GM19463 (cell line): ENCODE measurements at regions not wholly inside any gene's neighbourhood (a gene's known extent, or its start where the extent isn't known, plus 50 kb on each side); places are given as distances from the start of the nearest gene placed in this dataset.
"Not testable (repeated sequence)": the region's sequence is repeated elsewhere in the genome, so short reads cannot be mapped to it uniquely, and the experiment has no call there.

Experiments
- ATAC-seq: cut with Tn5 transposase; IDR thresholded peaks from one replicate; pipeline ENCODE4 v1.9.1; 2021; ENCODE audit warnings: mild to moderate bottlenecking, moderate library complexity; ENCODE audit not compliant: unreplicated experiment

DNA sequence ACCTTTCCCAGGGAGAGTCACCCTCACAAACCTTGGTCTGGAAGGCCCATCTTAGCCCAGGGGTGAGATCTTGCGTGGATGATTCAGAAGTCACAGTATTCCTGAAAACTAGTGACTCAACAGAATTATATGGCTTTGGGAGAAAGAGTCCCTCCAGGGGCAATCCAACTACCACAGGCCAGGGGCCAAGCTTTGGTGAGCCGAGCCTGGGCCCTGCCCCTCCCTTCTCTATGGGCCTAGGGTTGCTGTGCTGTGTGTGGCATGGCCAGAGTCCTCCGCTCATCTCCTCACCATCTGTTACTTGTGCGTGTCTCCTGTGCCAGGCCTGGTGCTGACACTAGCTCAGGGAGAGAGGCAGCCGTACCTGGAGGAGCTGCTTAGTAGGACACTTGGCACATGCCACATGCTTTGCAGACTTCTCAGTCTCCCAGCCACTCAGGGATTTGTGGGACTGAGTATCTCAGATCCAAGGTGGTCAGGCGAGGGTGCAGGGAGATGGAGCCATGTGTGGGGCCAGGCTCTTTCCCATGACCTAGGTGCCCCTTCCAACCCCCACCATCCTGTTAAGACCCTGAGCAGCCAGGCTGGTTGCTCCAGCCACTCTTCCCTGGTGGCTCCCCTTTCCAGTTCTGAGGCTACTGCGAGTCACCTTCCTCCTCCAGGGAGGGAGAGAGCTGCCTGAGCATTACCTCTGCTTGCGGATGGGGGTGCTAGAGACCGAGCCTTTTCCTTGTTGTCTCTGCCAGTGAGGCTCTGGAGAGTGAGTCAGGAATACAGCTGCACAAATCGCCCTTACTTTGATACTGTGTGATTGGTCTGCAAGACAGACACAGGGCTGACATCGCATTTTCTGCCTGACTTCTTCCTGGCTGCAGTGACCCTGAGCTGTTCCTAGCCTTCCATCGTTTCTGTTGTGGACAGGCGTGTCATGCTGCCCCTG lies 94.1 kb downstream of the SLC25A47 start:
- no peak for ATAC-seq

DNA sequence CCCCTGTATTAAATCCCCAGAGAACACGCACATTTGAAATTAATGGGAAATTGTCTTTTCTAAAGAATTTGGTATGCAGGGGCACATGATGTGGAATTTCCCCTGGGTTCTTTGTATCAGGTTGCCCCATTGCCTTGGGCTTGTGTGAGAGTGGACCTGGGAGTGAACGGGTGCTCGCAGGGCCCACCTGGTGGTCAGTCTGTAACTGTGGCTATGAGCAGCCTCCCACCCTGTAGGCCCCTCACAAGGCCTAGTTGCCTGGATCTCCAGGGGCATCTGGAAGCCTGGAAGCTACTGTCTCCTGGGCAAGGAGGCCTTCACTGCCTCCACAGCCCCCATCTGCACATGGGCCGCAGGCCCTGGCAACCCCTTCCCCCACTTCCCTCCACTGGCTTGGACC lies 96.7 kb downstream of the SLC25A47 start:
- no peak for ATAC-seq

DNA sequence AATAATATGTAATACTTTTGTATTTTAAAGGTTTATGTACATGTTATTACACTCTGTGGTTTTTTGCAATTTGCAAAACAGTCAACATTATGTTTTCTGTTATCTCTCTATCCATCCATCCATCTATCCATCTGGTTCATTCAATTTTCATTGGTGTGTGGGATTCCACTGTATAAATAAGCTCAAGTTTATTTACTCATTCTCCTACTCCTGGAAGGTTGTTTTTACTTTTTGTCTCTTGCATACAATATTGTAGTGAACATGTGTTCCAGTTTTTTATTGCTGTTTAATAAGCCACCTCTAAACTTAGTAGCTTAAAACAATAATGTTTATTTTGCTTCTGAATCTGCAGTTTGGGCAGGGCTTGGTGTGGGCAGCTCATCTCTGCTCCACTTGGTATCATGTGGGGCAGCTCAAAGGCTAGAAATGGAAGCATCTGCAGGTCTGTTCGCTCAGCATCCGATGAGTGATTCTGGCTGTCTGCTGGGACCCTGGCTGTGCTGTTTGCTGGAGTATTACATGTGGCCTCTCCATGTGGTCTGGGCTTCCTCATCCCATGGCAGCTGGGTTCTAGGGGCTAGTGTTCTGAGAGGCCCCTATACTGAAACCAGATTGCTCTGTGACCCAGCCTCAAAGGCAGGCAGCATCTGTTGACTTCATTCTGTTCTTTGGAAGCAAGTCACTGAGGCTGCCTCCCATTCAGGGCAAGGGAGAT lies 98.8 kb downstream of the SLC25A47 start:
- ATAC-seq, result no peak

DNA sequence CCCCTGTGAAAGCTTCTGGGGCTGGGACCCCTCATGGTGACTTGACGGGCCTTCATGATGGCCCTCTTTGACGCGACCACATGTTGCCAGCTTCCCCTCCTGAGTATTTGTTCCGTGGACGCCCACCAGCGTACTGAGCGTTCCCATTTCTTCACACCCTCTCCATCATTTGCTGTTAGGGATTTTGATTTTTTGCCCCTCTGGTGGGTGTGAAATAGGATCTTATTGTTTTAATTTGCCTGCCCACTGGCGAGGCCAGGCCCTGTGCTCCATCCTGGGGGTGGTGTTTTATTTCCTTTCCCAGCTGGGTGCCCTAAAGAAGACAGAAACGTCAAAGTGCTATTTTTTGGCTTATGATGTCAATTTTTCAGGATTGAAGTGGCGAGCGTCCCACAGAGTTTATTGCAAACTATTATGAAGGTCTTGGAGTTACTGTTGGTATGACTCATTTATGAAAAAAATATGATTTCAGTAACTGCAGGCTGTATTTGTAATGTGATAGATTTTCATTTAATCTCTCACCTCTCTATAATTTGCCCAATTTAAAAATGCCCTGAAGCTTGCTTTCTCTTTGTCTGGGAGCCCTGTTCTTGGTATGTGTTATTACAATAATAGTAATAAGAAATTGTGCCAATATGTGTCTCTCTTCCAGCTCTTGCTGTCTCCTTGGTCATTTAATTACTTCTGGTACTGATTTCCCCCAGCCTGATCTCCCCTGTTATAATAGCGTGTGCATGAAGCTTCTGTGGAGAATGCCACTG lies 99.6 kb downstream of the SLC25A47 start:
- ATAC-seq, result no peak

DNA sequence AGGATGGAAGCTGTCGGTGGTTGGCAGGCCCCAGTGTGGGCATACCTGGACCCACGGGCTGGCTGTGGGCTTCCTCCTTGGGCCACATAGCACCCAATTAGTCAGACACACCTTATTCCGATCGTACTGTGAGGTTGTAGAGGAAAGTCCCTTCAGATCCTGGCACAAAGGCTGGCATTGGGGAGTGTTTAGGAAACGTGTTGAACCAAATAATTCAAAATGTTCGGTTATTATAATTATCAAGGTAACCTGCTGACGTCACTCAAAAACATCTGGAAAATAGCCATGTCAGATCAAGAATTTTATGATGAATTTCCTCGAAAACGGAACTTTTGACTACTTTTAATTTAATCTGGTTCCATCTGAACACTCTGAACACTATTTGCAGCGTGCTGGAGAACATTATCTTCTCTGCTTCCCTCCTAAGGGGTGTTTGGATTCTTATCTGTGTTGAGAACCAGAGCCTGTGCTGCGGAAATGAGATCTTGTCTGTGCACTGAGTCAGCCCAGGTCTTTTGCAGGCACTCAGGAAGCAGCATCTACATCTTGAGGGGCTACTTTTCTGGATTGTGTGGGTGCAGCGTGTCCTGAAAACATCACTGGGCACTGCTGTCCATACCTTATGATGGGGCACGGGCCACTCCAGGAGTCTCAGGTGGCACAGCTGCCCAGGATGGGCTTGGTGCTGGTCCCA lies 100.3 kb downstream of the SLC25A47 start:
- ATAC-seq, result no peak

DNA sequence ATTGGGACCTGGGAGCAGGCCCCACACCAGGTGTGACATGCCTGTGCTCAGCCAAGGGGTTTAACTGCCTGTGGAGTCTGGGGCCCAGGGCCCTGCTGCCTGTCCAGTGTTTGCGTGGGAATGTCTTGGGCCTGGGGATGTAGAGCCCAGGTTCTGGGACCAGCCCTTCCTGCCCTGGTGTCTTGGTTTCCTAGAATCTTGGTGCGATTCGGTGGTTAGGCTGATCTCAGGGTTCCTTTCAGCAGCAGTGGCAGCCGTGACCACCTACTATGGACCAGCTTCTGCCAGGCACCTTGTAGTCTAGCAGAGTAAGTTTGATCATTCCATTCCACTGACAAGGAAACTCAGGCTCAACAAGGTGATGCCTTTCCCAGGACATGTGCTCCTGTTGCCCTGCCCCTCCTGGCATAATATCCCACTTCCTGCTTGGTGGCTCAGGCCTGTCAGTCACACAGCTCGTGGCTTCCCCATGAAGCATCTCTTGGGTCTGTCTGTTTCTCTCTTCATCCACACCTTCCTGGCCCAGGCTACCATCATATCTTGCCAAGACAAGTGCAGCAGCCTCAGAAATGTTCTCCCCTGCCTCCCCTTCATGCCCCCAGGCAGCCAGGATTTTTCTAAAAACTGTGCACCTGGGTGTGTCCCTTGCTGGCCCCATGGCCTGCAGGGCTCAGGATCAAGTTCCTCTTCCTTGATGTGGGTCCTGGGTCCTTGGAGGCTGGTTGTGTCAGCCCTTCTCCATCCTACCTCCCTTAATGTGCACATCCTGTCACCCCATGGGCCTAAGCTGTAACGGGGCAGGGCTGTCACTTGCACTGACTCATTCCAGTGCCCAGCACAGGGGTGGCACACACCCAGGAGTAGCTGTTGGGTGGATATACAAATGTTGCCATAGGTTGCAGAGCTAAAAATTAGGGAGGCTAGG lies 101.6 kb downstream of the SLC25A47 start:
- no peak for ATAC-seq

DNA sequence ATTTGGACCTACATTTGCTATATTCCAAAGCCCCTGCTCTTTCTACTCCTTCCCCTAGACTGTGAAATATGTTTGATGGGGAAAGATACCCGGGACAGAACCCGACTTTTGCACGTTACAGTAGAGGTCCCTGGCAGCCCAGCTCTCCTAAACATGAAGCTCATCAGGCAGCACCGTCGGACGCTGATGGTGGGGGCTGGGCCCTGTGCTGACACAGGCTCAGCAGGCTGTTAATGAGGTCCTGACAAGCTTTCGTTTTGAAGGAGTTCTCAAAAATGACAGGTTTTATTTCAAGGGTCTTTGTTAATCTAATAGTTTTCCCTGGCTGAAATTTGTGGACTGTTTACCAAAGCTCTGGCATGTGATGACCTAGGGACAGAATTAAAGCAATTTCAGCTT lies 102.3 kb downstream of the SLC25A47 start:
- ATAC-seq, result no peak

DNA sequence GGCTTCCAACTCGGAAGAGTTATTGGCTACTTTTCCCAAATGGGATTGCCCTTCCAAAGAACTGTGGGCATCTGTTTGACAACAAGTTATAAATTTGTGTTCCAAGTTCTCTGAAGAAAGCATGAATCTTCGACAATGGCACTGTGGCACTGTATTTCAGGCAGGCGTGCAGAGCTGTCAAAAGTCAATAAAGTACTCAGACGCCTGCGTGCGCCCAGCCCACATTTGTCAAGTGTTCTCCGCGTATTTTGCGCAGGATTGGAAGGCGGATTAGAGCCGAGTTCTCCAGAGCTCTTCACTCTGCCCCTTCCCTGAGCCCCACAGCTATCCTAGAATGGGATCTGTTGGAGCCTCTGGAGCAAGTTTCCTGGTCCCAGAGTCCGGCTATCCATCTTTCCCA lies 103.2 kb downstream of the SLC25A47 start:
- no peak for ATAC-seq

DNA sequence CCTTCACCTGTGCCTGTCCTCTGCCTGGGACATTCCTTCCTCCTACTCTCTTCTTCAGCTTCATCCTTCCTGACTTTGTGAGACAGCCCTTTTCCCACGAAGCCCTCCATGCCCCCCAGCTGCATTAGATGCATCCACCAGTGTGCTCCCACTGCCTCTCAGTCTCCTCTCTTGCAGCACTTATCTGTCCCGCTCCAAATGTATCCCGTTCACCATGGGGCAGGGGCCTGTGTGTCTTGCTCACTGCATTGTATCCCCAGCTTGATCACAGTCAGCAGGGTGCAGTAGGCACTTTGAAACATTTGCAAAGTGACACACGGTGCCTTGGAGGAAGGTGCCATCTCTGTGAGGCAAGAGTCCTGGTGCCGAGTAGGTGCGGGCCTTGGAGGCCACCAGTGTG lies 104.0 kb downstream of the SLC25A47 start:
- ATAC-seq, result no peak

DNA sequence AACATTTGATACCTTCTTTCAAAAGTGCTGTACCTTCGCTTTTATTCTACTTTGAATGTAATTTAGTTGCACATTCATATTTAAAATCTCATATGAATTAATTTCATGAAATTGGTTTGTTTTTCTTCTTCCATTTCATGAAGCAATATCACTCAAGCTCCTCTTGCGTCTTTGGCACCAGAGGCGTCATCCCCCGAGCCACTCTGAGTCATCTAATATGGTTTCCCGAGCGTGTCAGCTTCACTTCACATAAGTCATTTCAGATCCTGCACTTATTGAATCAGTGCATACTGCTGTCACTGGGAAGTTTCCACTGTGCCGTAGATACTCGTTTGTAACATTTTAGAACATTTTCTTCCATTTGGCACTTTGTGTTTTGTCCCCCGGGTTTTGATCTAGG lies 105.6 kb downstream of the SLC25A47 start:
- ATAC-seq, result no peak

DNA sequence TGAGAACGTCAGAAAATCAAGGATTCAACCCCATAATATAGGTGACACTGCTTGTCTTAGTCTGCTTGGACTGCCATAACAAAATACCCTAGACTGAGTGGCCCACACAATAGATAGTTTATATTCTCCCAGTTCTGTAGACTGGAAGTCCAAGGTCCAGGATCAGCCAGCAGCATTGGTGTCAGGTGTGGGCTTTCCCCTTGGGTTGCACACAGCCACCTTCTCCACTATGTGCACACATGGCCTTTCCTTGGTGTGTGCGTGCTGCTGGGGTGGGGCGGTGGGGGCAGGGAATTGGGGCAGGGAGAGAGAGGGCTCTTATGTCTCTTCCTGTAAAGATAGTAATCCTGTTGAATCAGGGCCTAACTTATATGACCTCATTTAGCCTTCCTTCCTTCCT lies 106.4 kb downstream of the SLC25A47 start:
- ATAC-seq, result no peak

DNA sequence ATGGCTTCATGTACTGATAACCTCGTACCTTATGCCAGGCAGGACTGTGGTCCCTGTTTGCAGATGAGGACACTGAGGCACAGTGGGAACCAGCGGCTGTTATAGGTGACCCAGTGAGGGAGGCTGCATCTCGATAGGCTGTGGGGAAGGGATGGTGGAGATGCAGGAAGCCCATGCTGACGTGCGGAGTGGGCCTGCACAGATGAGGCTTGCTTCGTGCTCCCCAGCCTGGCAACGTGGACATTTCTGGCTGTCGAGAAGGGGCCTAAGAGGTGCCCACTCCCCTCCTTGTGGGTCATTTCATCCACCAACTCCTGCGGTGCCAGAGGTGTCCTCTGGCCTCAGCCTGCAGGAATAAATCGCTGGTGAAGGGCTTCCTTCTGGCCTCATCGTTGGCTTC lies 107.4 kb downstream of the SLC25A47 start:
- ATAC-seq, result no peak

DNA sequence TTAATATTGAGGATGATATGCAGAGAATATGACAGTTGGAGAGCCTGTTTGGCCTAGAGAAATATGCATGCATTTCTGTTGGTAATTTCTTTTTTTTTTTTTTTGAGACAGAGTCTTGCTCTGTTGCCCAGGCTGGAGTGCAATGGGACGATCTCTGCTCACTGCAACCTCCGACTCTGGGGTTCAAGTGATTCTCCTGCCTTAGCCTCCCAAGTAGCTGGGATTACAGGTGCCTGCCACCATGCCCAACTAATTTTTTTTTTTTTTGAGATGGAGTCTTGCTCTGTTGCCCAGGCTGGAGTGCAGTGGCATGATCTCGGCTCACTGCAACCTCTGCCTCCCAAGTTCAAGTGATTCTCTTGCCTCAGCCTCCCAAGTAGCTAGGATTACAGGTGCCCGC lies 108.3 kb downstream of the SLC25A47 start:
- not testable (repeated sequence) for ATAC-seq

DNA sequence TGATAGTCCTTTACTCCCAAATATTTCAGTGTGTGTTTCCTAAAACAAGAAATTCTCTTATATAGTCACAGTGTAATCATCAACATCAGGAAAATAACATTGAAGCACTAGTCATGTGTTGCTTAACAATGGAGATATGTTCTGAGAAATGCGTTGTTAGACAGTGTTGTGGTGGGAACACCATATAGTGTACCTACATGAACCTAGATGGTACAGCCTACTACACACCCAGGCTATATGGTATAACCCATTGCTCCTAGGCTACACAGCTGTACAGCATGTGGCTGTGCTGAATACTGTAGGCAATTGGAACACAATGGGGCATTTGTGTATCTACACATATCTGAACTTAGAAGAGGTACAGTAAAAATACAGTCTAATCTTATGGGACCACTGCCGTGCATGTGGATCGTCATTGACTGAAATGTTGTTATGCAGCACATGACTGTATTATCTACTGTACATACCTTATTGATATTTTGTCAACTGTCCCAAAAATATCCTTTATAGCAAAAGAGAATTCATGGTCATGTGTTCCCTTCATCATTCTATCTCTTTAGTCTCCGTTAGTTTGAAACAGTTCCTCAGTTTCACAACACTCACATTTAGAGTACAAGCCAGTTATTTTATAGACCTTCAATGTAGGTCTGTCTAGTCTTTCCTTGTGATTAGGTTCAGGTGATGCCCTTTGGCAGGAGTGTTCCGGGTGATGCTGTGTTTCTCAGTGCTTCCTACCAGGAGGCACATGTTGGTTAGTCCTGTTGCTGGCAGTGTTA lies 109.7 kb downstream of the SLC25A47 start:
- no peak for ATAC-seq

DNA sequence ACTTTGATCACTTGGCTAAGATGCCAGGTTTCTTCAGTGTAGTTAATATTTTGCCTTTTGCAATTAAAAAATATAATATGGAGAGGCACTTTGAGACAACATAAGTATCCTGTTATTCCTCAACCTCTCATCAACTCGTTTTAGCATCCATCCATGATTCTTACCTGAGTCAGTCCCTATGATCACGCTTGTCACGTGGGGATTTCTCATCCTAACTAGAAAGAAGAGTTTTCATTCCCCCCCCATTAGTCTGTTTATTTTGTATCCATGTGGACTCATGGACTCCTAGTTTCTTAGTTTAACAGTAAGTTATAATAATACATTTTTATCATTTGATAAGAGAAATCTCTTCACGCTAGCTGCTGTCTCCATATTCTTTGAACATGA lies 110.3 kb downstream of the SLC25A47 start:
- ATAC-seq, result no peak

DNA sequence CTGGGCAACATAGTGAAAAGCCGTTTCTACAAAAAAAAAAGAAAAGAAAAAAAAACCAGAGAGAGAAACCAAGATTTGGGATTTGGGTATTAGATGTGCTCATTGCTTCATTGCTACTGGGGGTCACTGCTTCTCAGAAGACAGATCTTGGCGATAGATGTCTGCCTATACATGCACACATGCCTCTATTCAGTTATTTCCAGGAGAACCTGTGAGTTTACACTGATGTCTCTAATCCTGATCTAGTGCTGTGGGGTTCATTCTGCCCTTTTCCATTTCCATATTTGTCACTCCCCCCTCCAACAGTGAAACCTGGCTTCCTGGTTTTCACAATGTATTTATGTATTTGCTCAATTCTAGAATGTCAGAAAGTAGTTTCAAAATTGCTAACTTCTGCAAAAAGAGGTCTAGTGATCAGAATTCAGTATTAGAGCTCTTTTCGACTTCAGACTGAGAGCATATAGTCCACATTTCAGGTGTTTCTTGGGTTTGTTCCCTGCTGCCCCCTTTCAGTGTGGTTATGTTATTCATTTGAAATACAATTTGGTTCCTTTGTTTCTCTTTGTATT lies 111.0 kb downstream of the SLC25A47 start:
- ATAC-seq, result no peak

DNA sequence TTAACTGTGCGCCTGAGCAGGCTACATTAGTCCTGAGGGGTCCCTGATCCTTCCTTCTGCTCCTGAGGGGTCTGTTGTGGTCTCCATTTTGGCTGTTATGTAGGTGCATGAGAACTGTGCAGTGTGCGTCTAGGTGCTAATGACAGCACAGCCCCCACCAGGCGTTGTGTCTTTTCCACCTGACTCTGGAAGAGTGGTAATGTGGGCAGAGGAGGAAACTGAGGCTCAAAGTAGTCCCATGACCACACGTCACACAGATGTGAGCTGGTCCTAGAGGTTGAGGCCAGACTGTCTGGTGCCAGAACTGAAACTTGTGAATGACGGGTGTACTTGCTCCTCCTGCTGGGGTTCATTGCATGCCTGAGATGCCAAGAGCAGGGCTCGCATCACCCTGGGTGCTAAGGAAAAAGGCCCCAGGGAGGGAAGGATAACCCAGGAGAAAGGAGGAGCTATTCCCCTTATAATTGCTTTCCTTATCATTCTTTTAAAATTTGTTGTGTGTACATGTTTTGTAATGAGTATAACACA lies 111.8 kb downstream of the SLC25A47 start:
- ATAC-seq, result no peak

DNA sequence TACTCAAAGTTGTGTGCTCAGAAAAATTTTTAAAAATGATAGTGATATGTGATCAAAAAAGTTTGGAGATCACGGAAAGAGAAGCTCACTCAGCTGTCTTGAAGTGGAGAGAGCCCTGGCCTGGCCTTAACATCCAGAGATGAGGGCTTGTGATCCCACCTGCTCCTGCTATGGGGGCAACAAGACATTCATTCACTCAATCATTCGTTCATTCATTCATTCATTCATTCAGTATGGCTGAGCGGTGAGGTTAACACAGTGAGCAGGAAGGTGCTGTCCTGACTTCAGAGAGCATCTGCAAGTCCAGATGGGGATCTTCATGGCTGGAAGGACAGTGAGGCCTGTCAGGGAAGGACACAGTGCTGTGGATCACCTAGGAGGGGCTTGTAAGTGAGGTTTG lies 112.3 kb downstream of the SLC25A47 start:
- ATAC-seq, result no peak
